PC-3 (cell line): ENCODE measurements at regions not wholly inside any gene's neighbourhood (a gene's known extent, or its start where the extent isn't known, plus 50 kb on each side); places are given as distances from the start of the nearest gene placed in this dataset.

Experiments used
- CTCF ChIP-seq: fragments of 300-600 bp; sonication (generic); conservative IDR thresholded peaks from 2 replicates; pipeline ENCODE4 v1.5.1; 2017; ENCODE audit warnings: antibody characterized with exemption, low read depth, mild to moderate bottlenecking, low read length
- EZH2 ChIP-seq: fragments of 300-600 bp; sonication (generic); IDR thresholded peaks from one replicate; pipeline ENCODE4 v1.6.1; 2017; ENCODE audit warnings: antibody characterized with exemption, mild to moderate bottlenecking, low read length; ENCODE audit not compliant: unreplicated experiment

GRCh38 chr4:92060333-92060732, 243.4 kb upstream of the GRID2 start:
- TF ChIP-seq CTCF = no peak
- no peak for TF ChIP-seq EZH2
